Osteoblast (primary cell): ENCODE measurements at regions not wholly inside any gene's neighbourhood (a gene's known extent, or its start where the extent isn't known, plus 50 kb on each side); places are given as distances from the start of the nearest gene placed in this dataset.
A peak's percentile ranks its signal among the peaks of the same experiment; 100 is the strongest.

ENCODE experiments used
- DNase-seq: peaks from one replicate; pipeline ENCODE4 v3.0.0; 2011; ENCODE audit warnings: low spot score, mixed read lengths; ENCODE audit not compliant: insufficient read length; ENCODE audit errors: missing footprints
- H2AFZ ChIP-seq: 2 replicates; pipeline ENCODE4 v1.6.0; 2011; ENCODE audit warnings: mild to moderate bottlenecking, low read length
- H3K27ac ChIP-seq: 2 replicates; pipeline ENCODE4 v1.5.1; 2011; ENCODE audit warnings: mild to moderate bottlenecking, low read depth, low read length, moderate library complexity
- H3K27me3 ChIP-seq: 2 replicates; pipeline ENCODE4 v1.6.0; 2012; ENCODE audit warnings: mild to moderate bottlenecking, control low read depth, inconsistent platforms, low read length, moderate library complexity; ENCODE audit not compliant: insufficient read depth
- H3K36me3 ChIP-seq: 2 replicates; pipeline ENCODE4 v1.5.1; 2011; ENCODE audit warnings: mild to moderate bottlenecking, low read length, control low read depth, moderate library complexity; ENCODE audit not compliant: insufficient read depth
- H3K4me1 ChIP-seq: 2 replicates; pipeline ENCODE4 v1.5.1; 2011; ENCODE audit warnings: mild to moderate bottlenecking, low read length, control low read depth, moderate library complexity; ENCODE audit not compliant: insufficient read depth
- H3K4me2 ChIP-seq: 2 replicates; pipeline ENCODE4 v1.6.0; 2011; ENCODE audit warnings: mild to moderate bottlenecking, low read length; ENCODE audit not compliant: insufficient read depth
- H3K4me3 ChIP-seq: fragments of 200-600 bp; sonication (generic); 3 replicates; pipeline ENCODE4 v1.5.1; 2012; ENCODE audit warnings: mild to moderate bottlenecking, low read length, inconsistent platforms; ENCODE audit not compliant: insufficient read depth
- H3K79me2 ChIP-seq: 2 replicates; pipeline ENCODE4 v1.6.0; 2012; ENCODE audit warnings: mild to moderate bottlenecking, low read length, control low read depth, inconsistent platforms; ENCODE audit not compliant: insufficient read depth
- H3K9me3 ChIP-seq: 2 replicates; pipeline ENCODE4 v1.5.1; 2011; ENCODE audit warnings: low read depth, low read length, control low read depth
- H4K20me1 ChIP-seq: 2 replicates; pipeline ENCODE4 v1.6.0; 2012; ENCODE audit warnings: mild to moderate bottlenecking, low read length, control low read depth; ENCODE audit not compliant: insufficient read depth
- CTCF ChIP-seq: IDR thresholded peaks from 2 replicates; pipeline ENCODE4 v1.5.1; 2011; ENCODE audit warnings: mild to moderate bottlenecking, low read depth, low read length, moderate library complexity; ENCODE audit errors: extremely low read depth

GRCh38 chr3:157922614-157923013 lies 183.6 kb downstream of the SHOX2 start:
- Histone ChIP-seq H3K79me2 (no peaks in the 10 kb centered on the region), H3K4me1 (no peaks in the 10 kb centered on the region), H3K4me3 (no peak overlapping the region), H2AFZ (no peak overlapping the region), H4K20me1 (no peaks in the 10 kb centered on the region), H3K36me3 (no peaks in the 10 kb centered on the region), H3K4me2 (no peak overlapping the region), H3K27me3 (no peaks in the 10 kb centered on the region), H3K9me3 (no peaks in the 10 kb centered on the region), H3K27ac (no peak overlapping the region)
- DNase-seq = no peak
- no peak for TF ChIP-seq CTCF

GRCh38 chr3:157921811-157922210 lies 184.4 kb downstream of the SHOX2 start:
- DNase-seq = no peak
- Histone ChIP-seq H3K9me3 (no peaks in the 10 kb centered on the region), H4K20me1 (no peaks in the 10 kb centered on the region), H3K27ac (no peak overlapping the region), H3K4me3 (no peak overlapping the region), H2AFZ (no peak overlapping the region), H3K4me1 (no peaks in the 10 kb centered on the region), H3K27me3 (no peaks in the 10 kb centered on the region), H3K79me2 (no peaks in the 10 kb centered on the region), H3K36me3 (no peaks in the 10 kb centered on the region), H3K4me2 (no peak overlapping the region)
- TF ChIP-seq CTCF = no peak

DNA sequence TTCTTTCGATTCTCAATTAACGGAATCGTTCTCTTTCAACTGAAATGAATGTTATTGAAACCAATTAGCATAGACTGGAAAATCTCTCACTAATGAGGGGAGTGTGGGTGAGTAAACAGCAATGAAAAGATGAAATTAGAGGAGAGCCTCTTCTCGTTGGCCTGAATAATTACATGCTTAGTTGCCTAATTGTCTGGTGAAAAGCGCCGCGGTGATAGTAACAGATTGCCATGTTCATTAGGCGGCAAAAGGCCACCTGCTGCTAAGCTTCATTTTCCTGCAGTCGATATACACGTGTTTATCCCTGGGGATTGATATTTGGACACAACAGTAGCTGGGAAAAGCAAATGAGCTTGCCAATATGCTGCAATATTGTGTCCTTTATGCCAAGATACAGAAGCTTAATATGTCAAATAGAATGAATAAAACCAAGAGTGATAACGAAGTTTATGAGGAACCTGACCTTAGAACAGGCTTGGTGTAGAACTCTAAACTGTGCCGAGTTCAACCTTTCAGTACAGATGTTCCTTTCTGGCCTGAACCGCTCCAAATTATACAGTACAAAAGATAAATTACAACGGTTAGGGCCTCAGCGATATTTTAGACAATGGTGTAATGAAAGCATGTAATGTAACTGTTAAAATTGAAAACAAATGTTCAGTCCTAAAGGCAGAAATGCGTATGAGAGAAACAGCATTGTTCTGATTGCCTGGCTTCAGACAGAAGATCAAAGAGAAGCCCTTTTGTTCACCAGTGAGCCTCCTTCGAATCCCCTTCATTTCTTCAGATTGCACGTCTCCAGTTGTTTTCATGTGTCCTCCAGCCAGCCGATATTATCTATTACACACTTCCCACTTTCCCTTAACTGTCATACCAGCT lies 185.2 kb downstream of the SHOX2 start:
- no peaks in the 10 kb centered on the region for H3K4me1 ChIP-seq
- no peak for TF ChIP-seq CTCF
- no peaks in the 10 kb centered on the region for H4K20me1 ChIP-seq
- no peak overlapping the region for H3K4me2 ChIP-seq
- H3K79me2 ChIP-seq = no peaks in the 10 kb centered on the region
- H3K4me3 ChIP-seq = no peak overlapping the region
- no peak for DNase-seq
- H3K9me3 ChIP-seq = no peaks in the 10 kb centered on the region
- H3K27me3 ChIP-seq = no peaks in the 10 kb centered on the region
- H2AFZ ChIP-seq = peak overlapping the region; percentile 45
- no peaks in the 10 kb centered on the region for H3K36me3 ChIP-seq
- H3K27ac ChIP-seq = no peak overlapping the region

- Histone ChIP-seq H4K20me1 (no peaks in the 10 kb centered on the region), H3K79me2 (no peaks in the 10 kb centered on the region), H3K4me3 (no peak overlapping the region), H2AFZ (no peak overlapping the region), H3K36me3 (no peaks in the 10 kb centered on the region), H3K4me2 (no peak overlapping the region), H3K27ac (no peak overlapping the region), H3K4me1 (no peaks in the 10 kb centered on the region), H3K9me3 (no peaks in the 10 kb centered on the region), H3K27me3 (no peaks in the 10 kb centered on the region)
- no peak for TF ChIP-seq CTCF
- DNase-seq = no peak
Observed at GRCh38 chr3:157919319-157919887, 186.8 kb downstream of the SHOX2 start.
